ENCODE measurements at regions not wholly inside any gene's neighbourhood (a gene's known extent, or its start where the extent isn't known, plus 50 kb on each side); places are given as distances from the start of the nearest gene placed in this dataset.

- Histone ChIP-seq H3K27me3 (replicated peaks in 1 of 2; ENCODE audit: control insufficient read depth in 2 of 2, insufficient read depth in 2 of 2, low read length in 1 of 2) (no peaks in the 10 kb centered on the region), H4K20me1 (ENCODE audit: control insufficient read depth, insufficient read depth) (no peaks in the 10 kb centered on the region), H3K4me1 (ENCODE audit: control insufficient read depth, insufficient read depth, low read length) (no peaks in the 10 kb centered on the region), H3K4me3 (no peak overlapping the region), H3K4me2 (ENCODE audit: control insufficient read depth, insufficient read depth) (no peak overlapping the region), H3K9me3 (replicated peaks; ENCODE audit: control insufficient read depth, insufficient read depth, low read length) (no peaks in the 10 kb centered on the region), H2AFZ (ENCODE audit: control insufficient read depth, low read depth, low read length) (no peak overlapping the region), H3K36me3 (ENCODE audit: control insufficient read depth in 2 of 2, insufficient read depth in 2 of 2, low read length in 1 of 2) (no peaks in the 10 kb centered on the region), H3K27ac (ENCODE audit: control insufficient read depth, insufficient read depth) (no peak overlapping the region), H3K79me2 (ENCODE audit: control insufficient read depth, insufficient read depth, low read length) (no peaks in the 10 kb centered on the region), H3K9ac (ENCODE audit: control insufficient read depth, insufficient read depth, low read length) (no peak overlapping the region)
- no TSS peak for BruUV-seq (replicated peaks)
- ATAC-seq, result no peak
- 73% methylated on average over 3 of the region's 3 CpGs for WGBS (ENCODE audit: insufficient coverage, insufficient replicate concordance, low lambda C conversion rate, missing lambda C conversion rate)
- ChIA-PET RAD21 (ENCODE audit: unreplicated experiment) (no interaction called here), SMC1A (ENCODE audit: uncharacterized antibody, unreplicated experiment) (no interaction called here), POLR2A (no interaction called here), CTCF (interaction anchor here (0.7 kb wide), 1 partner anchor 24 kb away, joined by 3 read pairs; no protein-coding TSS in a partner anchor)
- no peak for FAIRE-seq
- intact Hi-C loops (cut with micrococcal nuclease; ENCODE audit: unreplicated experiment), result no loop called here
- in situ Hi-C loops (cut with MboI), result no loop called here
- TF ChIP-seq NFYB (IDR thresholded peaks at IDR 0.05; ENCODE audit: insufficient read depth, low read depth, low read length) (peak; percentile 57; the same call in 1 of the 2 replicates), GATAD2B (conservative IDR thresholded peaks at IDR 0.05; ENCODE audit: low read depth) (no peak)
- no peak for DNase-seq (ENCODE audit: low read depth, low spot score)
Measured at GRCh38 chr1:5721634-5722215, 270.5 kb downstream of the NPHP4 start.

- in situ Hi-C loops (cut with MboI), result no loop called here
- Histone ChIP-seq H3K79me2 (ENCODE audit: control insufficient read depth, insufficient read depth, low read length) (no peaks in the 10 kb centered on the region), H3K9me3 (replicated peaks; ENCODE audit: control insufficient read depth, insufficient read depth, low read length) (no peaks in the 10 kb centered on the region), H3K4me2 (ENCODE audit: control insufficient read depth, insufficient read depth) (no peak overlapping the region), H3K27ac (ENCODE audit: control insufficient read depth, insufficient read depth) (no peak overlapping the region), H3K9ac (ENCODE audit: control insufficient read depth, insufficient read depth, low read length) (no peak overlapping the region), H3K4me3 (no peak overlapping the region), H2AFZ (ENCODE audit: control insufficient read depth, low read depth, low read length) (no peak overlapping the region), H4K20me1 (ENCODE audit: control insufficient read depth, insufficient read depth) (no peaks in the 10 kb centered on the region), H3K36me3 (ENCODE audit: control insufficient read depth in 2 of 2, insufficient read depth in 2 of 2, low read length in 1 of 2) (no peaks in the 10 kb centered on the region), H3K4me1 (ENCODE audit: control insufficient read depth, insufficient read depth, low read length) (no peaks in the 10 kb centered on the region), H3K27me3 (replicated peaks in 1 of 2; ENCODE audit: control insufficient read depth in 2 of 2, insufficient read depth in 2 of 2, low read length in 1 of 2) (no peaks in the 10 kb centered on the region)
- ChIA-PET SMC1A (ENCODE audit: uncharacterized antibody, unreplicated experiment) (no interaction called here), RAD21 (ENCODE audit: unreplicated experiment) (no interaction called here), CTCF (no interaction called here), POLR2A (no interaction called here)
- DNase-seq (ENCODE audit: low read depth, low spot score) (no peak), FAIRE-seq (no peak), ATAC-seq (no peak)
- BruUV-seq (replicated peaks), result no TSS peak
- intact Hi-C loops (cut with micrococcal nuclease; ENCODE audit: unreplicated experiment), result no loop called here
- WGBS (ENCODE audit: insufficient coverage, insufficient replicate concordance, low lambda C conversion rate, missing lambda C conversion rate), result 35% methylated on average over 4 of the region's 4 CpGs
- TF ChIP-seq E4F1 (IDR thresholded peaks at IDR 0.05; ENCODE audit: borderline replicate concordance, partially characterized antibody) (no peak), TCF3 (IDR thresholded peaks at IDR 0.05; ENCODE audit: borderline replicate concordance, insufficient read depth, low read depth, low read length) (no peak), DPF2 (IDR thresholded peaks at IDR 0.05) (no peak), IKZF1 (conservative IDR thresholded peaks at IDR 0.05) (no peak), EED (IDR thresholded peaks at IDR 0.05; ENCODE audit: low read depth) (no peak), SP1 (IDR thresholded peaks at IDR 0.05; ENCODE audit: low read depth, low read length) (no peak), POU2F2 (IDR thresholded peaks at IDR 0.05; ENCODE audit: borderline replicate concordance, low read depth, low read length) (no peak), KLF5 (IDR thresholded peaks at IDR 0.05; ENCODE audit: partially characterized antibody) (no peak), CHD4 (IDR thresholded peaks at IDR 0.05) (no peak), EP300 (IDR thresholded peaks at IDR 0.05; ENCODE audit: borderline replicate concordance in 1 of 2, control insufficient read depth in 1 of 2, low read depth in 2 of 2, low read length in 2 of 2) (no peak), MEF2B (IDR thresholded peaks at IDR 0.05; ENCODE audit: partially characterized antibody, poor library complexity, severe bottlenecking) (no peak), RCOR1 (conservative IDR thresholded peaks at IDR 0.05; ENCODE audit: low read depth, low read length) (no peak), RUNX3 (IDR thresholded peaks at IDR 0.05; ENCODE audit: low read length) (no peak), ZNF217 (IDR thresholded peaks at IDR 0.05) (no peak)
Measured at GRCh38 chr1:5720936-5721335, 271.3 kb downstream of the NPHP4 start.
